ENCODE measurements at regions not wholly inside any gene's neighbourhood (a gene's known extent, or its start where the extent isn't known, plus 50 kb on each side); places are given as distances from the start of the nearest gene placed in this dataset.

DNA sequence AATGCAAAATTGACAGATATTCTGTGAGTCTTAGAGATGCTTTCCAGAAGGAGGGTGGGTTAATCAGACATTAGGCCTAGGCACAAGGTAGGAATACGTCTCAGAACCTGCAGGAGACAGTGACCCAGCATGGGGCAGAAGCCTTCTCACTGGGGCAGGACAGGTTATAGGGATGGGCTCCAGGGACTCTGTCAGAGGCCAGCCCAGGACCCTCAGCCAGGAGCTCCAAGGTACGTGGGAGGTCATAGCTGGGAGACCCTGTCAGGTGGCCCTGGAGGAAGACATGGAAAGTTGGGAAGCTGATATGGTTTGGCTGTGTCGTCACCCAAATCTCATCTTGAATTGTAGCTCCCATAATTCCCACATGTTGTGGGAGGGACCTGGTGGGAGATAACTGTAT lies 450.4 kb downstream of the GADD45G start:
- TF ChIP-seq, protein P1, sequence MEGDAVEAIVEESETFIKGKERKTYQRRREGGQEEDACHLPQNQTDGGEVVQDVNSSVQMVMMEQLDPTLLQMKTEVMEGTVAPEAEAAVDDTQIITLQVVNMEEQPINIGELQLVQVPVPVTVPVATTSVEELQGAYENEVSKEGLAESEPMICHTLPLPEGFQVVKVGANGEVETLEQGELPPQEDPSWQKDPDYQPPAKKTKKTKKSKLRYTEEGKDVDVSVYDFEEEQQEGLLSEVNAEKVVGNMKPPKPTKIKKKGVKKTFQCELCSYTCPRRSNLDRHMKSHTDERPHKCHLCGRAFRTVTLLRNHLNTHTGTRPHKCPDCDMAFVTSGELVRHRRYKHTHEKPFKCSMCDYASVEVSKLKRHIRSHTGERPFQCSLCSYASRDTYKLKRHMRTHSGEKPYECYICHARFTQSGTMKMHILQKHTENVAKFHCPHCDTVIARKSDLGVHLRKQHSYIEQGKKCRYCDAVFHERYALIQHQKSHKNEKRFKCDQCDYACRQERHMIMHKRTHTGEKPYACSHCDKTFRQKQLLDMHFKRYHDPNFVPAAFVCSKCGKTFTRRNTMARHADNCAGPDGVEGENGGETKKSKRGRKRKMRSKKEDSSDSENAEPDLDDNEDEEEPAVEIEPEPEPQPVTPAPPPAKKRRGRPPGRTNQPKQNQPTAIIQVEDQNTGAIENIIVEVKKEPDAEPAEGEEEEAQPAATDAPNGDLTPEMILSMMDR (tag by site-specific recombination; IDR thresholded peaks at IDR 0.05) = no peak
- TF ChIP-seq BCL11A (tag by site-specific recombination; IDR thresholded peaks at IDR 0.05; ENCODE audit: low read depth) (no peak), IKZF3 (tag by site-specific recombination; IDR thresholded peaks at IDR 0.05) (no peak), ZNF433 (tag by site-specific recombination; IDR thresholded peaks at IDR 0.05; ENCODE audit: low read depth) (no peak), ZBTB7A (tag by site-specific recombination; IDR thresholded peaks at IDR 0.05; ENCODE audit: low read depth) (no peak), FEZF1 (tag by site-specific recombination; IDR thresholded peaks at IDR 0.05) (no peak), TCF7L2 (IDR thresholded peaks at IDR 0.05; ENCODE audit: borderline replicate concordance, low read depth, low read length) (no peak)
- TF ChIP-seq, protein P2, sequence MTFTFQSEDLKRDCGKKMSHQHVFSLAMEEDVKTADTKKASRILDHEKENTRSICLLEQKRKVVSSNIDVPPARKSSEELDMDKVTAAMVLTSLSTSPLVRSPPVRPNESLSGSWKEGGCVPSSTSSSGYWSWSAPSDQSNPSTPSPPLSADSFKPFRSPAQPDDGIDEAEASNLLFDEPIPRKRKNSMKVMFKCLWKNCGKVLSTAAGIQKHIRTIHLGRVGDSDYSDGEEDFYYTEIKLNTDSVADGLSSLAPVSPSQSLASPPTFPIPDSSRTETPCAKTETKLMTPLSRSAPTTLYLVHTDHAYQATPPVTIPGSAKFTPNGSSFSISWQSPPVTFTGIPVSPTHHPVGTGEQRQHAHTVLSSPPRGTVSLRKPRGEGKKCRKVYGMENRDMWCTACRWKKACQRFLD (tag by site-specific recombination; IDR thresholded peaks at IDR 0.05) = no peak
- TF ChIP-seq, protein P3, sequence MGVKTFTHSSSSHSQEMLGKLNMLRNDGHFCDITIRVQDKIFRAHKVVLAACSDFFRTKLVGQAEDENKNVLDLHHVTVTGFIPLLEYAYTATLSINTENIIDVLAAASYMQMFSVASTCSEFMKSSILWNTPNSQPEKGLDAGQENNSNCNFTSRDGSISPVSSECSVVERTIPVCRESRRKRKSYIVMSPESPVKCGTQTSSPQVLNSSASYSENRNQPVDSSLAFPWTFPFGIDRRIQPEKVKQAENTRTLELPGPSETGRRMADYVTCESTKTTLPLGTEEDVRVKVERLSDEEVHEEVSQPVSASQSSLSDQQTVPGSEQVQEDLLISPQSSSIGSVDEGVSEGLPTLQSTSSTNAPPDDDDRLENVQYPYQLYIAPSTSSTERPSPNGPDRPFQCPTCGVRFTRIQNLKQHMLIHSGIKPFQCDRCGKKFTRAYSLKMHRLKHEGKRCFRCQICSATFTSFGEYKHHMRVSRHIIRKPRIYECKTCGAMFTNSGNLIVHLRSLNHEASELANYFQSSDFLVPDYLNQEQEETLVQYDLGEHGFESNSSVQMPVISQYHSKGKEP (tag by site-specific recombination; IDR thresholded peaks at IDR 0.05) = no peak
